ENCODE measurements at regions not wholly inside any gene's neighbourhood (a gene's known extent, or its start where the extent isn't known, plus 50 kb on each side); places are given as distances from the start of the nearest gene placed in this dataset.

- DNase-seq (ENCODE audit: low spot score) = no peak
- no peak for TF ChIP-seq CTCF (IDR thresholded peaks at IDR 0.05; ENCODE audit: extremely low read depth, missing control alignments)
These were observed 59.8 kb upstream of the GPM6B start for GRCh38 chrX:13876652-13877051.

- DNase-seq (ENCODE audit: low spot score) = no peak
- TF ChIP-seq CTCF (IDR thresholded peaks at IDR 0.05; ENCODE audit: extremely low read depth, missing control alignments) = no peak
These were observed 58.7 kb upstream of the GPM6B start for GRCh38 chrX:13875572-13875971.

GRCh38 chrX:13868591-13868990 lies 51.7 kb upstream of the GPM6B start:
- no peak for DNase-seq (ENCODE audit: low spot score)
- no peak for TF ChIP-seq CTCF (IDR thresholded peaks at IDR 0.05; ENCODE audit: extremely low read depth, missing control alignments)

Measured in GM20000 (cell line).